ENCODE measurements at regions not wholly inside any gene's neighbourhood (a gene's known extent, or its start where the extent isn't known, plus 50 kb on each side); places are given as distances from the start of the nearest gene placed in this dataset.

GRCh38 chr6:153412519-153412918, 281.4 kb upstream of the RGS17 start:
- no peak for TF ChIP-seq ZNF565 (CRISPR knock-in tag; conservative IDR thresholded peaks at IDR 0.05; ENCODE audit: low read depth)
- TF ChIP-seq TCF4 (CRISPR knock-in tag; IDR thresholded peaks at IDR 0.05; ENCODE audit: borderline replicate concordance) = no peak
- TF ChIP-seq ISL1 (CRISPR knock-in tag; IDR thresholded peaks at IDR 0.05) = no peak
- TF ChIP-seq CREB5 (CRISPR knock-in tag; IDR thresholded peaks at IDR 0.05; ENCODE audit: low read depth) = no peak
- no peak for TF ChIP-seq ZC3H10 (CRISPR knock-in tag; IDR thresholded peaks at IDR 0.05)
- no peak for TF ChIP-seq PATZ1 (CRISPR knock-in tag; IDR thresholded peaks at IDR 0.05; ENCODE audit: borderline replicate concordance)
- TF ChIP-seq TSHZ2 (CRISPR knock-in tag; IDR thresholded peaks at IDR 0.05) = no peak
- no peak for TF ChIP-seq ZNF8 (CRISPR knock-in tag; IDR thresholded peaks at IDR 0.05)
- no peak for TF ChIP-seq ZFP30 (CRISPR knock-in tag; IDR thresholded peaks at IDR 0.05)
- no peak for TF ChIP-seq RARB (CRISPR knock-in tag; IDR thresholded peaks at IDR 0.05)
- no peak for TF ChIP-seq TOX (CRISPR knock-in tag; IDR thresholded peaks at IDR 0.05; ENCODE audit: borderline replicate concordance)
- no peak for TF ChIP-seq PPARA (CRISPR knock-in tag; IDR thresholded peaks at IDR 0.05; ENCODE audit: borderline replicate concordance)
- TF ChIP-seq OSR1 (CRISPR knock-in tag; IDR thresholded peaks at IDR 0.05) = no peak
- no peak for TF ChIP-seq CSDC2 (CRISPR knock-in tag; IDR thresholded peaks at IDR 0.05)
